Fibroblast of lung (primary cell): ENCODE measurements at regions not wholly inside any gene's neighbourhood (a gene's known extent, or its start where the extent isn't known, plus 50 kb on each side); places are given as distances from the start of the nearest gene placed in this dataset.
"Not testable (repeated sequence)": the region's sequence is repeated elsewhere in the genome, so short reads cannot be mapped to it uniquely, and the experiment has no call there.

Source experiments
- DNase-seq, 2 donors: peaks; one replicate each; pipeline versions ENCODE4 v3.0.0 to v3.0.0-alpha.2; 2010; ENCODE audit warnings: low read depth in 2 of 2
- H2AFZ ChIP-seq: 2 replicates; pipeline ENCODE4 v1.5.1; 2012; ENCODE audit warnings: low read length, control low read depth, inconsistent platforms
- H3K27ac ChIP-seq: 2 replicates; pipeline ENCODE4 v1.5.1; 2011; ENCODE audit warnings: low read length, control low read depth; ENCODE audit not compliant: insufficient read depth
- H3K27me3 ChIP-seq: 2 replicates; pipeline ENCODE4 v1.5.1; 2011; ENCODE audit warnings: mild to moderate bottlenecking, low read length; ENCODE audit not compliant: control insufficient read depth, insufficient read depth
- H3K36me3 ChIP-seq: 2 replicates; pipeline ENCODE4 v1.5.1; 2011; ENCODE audit warnings: low read length; ENCODE audit not compliant: control insufficient read depth, insufficient read depth
- H3K4me1 ChIP-seq: 2 replicates; pipeline ENCODE4 v1.5.1; 2011; ENCODE audit warnings: low read length; ENCODE audit not compliant: control insufficient read depth, insufficient read depth; ENCODE audit errors: extremely low read depth
- H3K4me2 ChIP-seq: 2 replicates; pipeline ENCODE4 v1.5.1; 2011; ENCODE audit warnings: low read length, control low read depth; ENCODE audit not compliant: insufficient read depth; ENCODE audit errors: extremely low read depth
- H3K4me3 ChIP-seq, 4 experiments: fragments of 200-600 bp in 1 of 4; sonication (generic) in 1 of 4; replicated peaks in 1 of 4; 2 replicates each; pipeline ENCODE4 v1.5.1; 2011 to 2016; ENCODE audit warnings: low read length in 4 of 4, low read depth in 3 of 4, mild to moderate bottlenecking in 3 of 4, control low read depth in 2 of 4, inconsistent platforms in 1 of 4, mixed read lengths in 1 of 4; ENCODE audit not compliant: insufficient read depth in 1 of 4; ENCODE audit errors: control extremely low read depth in 1 of 4
- H3K79me2 ChIP-seq: 2 replicates; pipeline ENCODE4 v1.5.1; 2012; ENCODE audit warnings: mild to moderate bottlenecking, low read length, inconsistent platforms; ENCODE audit not compliant: control insufficient read depth, insufficient read depth
- H3K9ac ChIP-seq: 2 replicates; pipeline ENCODE4 v1.5.1; 2011; ENCODE audit warnings: mild to moderate bottlenecking, low read length, control low read depth; ENCODE audit not compliant: insufficient read depth
- H3K9me3 ChIP-seq: 2 replicates; pipeline ENCODE4 v1.5.1; 2012; ENCODE audit warnings: low read depth, low read length; ENCODE audit not compliant: control insufficient read depth, insufficient read depth
- H4K20me1 ChIP-seq: 2 replicates; pipeline ENCODE4 v1.5.1; 2011; ENCODE audit warnings: low read length; ENCODE audit not compliant: control insufficient read depth, insufficient read depth; ENCODE audit errors: extremely low read depth
- EZH2 ChIP-seq: IDR thresholded peaks from 2 replicates; pipeline ENCODE4 v1.5.1; 2012; ENCODE audit warnings: low read length, control low read depth, mild to moderate bottlenecking; ENCODE audit errors: missing control alignments
- TF ChIP-seq, protein P1 (sequence below), 2 donors: IDR thresholded peaks in 1 of 2; conservative IDR thresholded peaks in 1 of 2; 1 replicate in 1 of 2; 2 replicates in 1 of 2; pipeline ENCODE4 v1.5.1; 2011 to 2012; ENCODE audit warnings: low read length in 2 of 2, control low read depth in 1 of 2, inconsistent platforms in 1 of 2, low read depth in 1 of 2, mild to moderate bottlenecking in 1 of 2

DNA sequence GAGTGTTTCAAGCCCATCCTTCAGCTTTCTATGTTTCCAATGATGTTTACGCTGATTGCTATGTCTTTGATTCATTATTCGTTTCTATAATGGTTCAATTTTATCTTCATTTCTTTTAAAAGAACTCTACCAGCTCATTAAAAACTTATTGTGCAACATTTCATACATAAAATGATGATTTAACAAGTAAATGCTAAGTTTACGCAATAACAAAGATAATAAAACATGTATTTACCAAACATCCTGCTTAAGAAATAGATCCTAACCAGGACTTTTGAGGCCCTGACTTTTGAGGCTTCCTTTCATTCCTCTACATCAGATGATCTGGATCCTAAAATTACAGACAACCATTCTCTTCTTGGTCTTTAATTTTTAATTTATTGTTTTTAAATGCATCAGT, 86.5 kb upstream of the DLGAP1 start:
- H3K9ac ChIP-seq: no peak overlapping the region
- H3K27ac ChIP-seq: no peak overlapping the region
- H3K9me3 ChIP-seq: no peaks in the 10 kb centered on the region
- no peaks in the 10 kb centered on the region for H4K20me1 ChIP-seq
- TF ChIP-seq EZH2: no peak
- TF ChIP-seq, protein P1, sequence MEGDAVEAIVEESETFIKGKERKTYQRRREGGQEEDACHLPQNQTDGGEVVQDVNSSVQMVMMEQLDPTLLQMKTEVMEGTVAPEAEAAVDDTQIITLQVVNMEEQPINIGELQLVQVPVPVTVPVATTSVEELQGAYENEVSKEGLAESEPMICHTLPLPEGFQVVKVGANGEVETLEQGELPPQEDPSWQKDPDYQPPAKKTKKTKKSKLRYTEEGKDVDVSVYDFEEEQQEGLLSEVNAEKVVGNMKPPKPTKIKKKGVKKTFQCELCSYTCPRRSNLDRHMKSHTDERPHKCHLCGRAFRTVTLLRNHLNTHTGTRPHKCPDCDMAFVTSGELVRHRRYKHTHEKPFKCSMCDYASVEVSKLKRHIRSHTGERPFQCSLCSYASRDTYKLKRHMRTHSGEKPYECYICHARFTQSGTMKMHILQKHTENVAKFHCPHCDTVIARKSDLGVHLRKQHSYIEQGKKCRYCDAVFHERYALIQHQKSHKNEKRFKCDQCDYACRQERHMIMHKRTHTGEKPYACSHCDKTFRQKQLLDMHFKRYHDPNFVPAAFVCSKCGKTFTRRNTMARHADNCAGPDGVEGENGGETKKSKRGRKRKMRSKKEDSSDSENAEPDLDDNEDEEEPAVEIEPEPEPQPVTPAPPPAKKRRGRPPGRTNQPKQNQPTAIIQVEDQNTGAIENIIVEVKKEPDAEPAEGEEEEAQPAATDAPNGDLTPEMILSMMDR (conservative IDR thresholded peaks at IDR 0.05 in 1 of 2, IDR thresholded peaks at IDR 0.05 in 1 of 2; ENCODE audit: low read depth in 1 of 2, low read length in 2 of 2): no peak
- no peaks in the 10 kb centered on the region for H3K4me1 ChIP-seq
- H3K4me2 ChIP-seq: no peak overlapping the region
- H3K79me2 ChIP-seq: no peaks in the 10 kb centered on the region
- no peak overlapping the region for H2AFZ ChIP-seq
- no peaks in the 10 kb centered on the region for H3K27me3 ChIP-seq
- H3K4me3 ChIP-seq: no peak overlapping the region
- DNase-seq: no peak
- H3K36me3 ChIP-seq: no peaks in the 10 kb centered on the region

DNA sequence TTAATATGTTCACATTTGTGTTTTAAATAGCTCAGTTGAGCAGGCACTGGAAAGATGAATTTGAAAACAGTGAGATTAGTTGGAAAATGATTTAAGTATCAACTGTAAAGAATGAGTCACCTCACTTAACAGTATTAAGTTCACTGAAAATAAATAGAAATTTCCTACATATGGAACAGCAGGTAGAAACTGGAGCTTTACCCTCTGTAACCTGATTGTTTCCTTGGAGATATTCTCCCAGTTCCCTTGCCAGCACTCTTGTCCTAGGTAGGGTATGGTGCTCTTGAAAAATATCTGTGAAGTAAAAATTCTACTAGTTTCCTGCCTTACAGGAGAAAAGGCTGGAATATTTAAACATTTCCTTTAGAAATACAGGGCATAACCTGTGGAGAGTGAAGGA, 81.3 kb upstream of the DLGAP1 start:
- H3K9ac ChIP-seq: no peak overlapping the region
- no peak overlapping the region for H2AFZ ChIP-seq
- TF ChIP-seq, protein P1 (conservative IDR thresholded peaks at IDR 0.05 in 1 of 2, IDR thresholded peaks at IDR 0.05 in 1 of 2; ENCODE audit: low read depth in 1 of 2, low read length in 2 of 2): no peak
- no peak for TF ChIP-seq EZH2

DNA sequence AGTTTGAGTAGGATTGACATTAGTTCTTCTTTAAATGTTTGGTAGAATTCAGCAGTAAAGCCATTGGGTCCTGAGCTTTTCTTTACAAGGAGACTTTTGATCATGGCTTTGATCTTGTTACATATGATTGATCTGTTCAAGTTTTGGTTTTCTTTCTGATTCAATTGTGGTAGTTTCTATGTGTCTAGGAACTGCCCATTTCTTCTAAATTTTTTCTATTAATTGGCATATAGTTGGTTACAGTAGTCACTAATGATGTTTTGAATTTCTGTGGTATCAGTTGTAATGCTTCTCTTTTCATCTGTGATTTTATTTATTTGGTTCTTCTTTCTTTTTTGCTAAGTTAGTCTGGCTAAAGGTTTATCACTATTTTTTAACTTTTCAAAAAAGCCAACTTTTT, 73.3 kb upstream of the DLGAP1 start:
- Histone ChIP-seq H3K4me1 (no peaks in the 10 kb centered on the region), H3K27me3 (no peaks in the 10 kb centered on the region)

More for the DNA sequence above, 81.3 kb upstream of the DLGAP1 start:
- H3K79me2 ChIP-seq: no peaks in the 10 kb centered on the region
- no peaks in the 10 kb centered on the region for H3K27me3 ChIP-seq
- H3K36me3 ChIP-seq: no peaks in the 10 kb centered on the region
- no peak overlapping the region for H3K4me3 ChIP-seq
- H4K20me1 ChIP-seq: no peaks in the 10 kb centered on the region
- no peak overlapping the region for H3K4me2 ChIP-seq
- no peak overlapping the region for H3K27ac ChIP-seq
- DNase-seq: no peak
- no peaks in the 10 kb centered on the region for H3K4me1 ChIP-seq
- no peaks in the 10 kb centered on the region for H3K9me3 ChIP-seq

DNA sequence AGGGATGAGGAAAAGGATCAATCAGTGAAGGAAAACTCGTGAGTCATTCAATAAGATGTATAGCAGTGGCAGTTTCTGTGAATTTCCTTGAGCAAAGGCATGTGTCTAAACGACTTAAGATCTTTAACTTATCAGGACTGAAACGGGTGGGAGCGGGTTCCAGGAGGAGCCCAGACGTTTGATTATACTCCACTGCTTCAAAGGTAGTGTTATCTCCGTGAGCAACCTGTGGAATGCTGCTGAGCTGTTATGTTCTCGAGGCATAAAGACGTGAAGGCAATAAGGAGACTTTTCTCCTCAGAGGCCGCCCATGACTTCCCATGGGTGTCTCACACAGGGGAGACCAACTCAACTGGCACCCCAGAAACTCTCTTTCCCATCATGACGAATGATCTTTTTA, 72.7 kb upstream of the DLGAP1 start:
- DNase-seq, H4K20me1 ChIP-seq, H3K36me3 ChIP-seq, H3K79me2 ChIP-seq, H3K9ac ChIP-seq, H3K4me2 ChIP-seq, H2AFZ ChIP-seq, H3K4me3 ChIP-seq, H3K27ac ChIP-seq, H3K27me3 ChIP-seq, H3K4me1 ChIP-seq, H3K9me3 ChIP-seq: not testable (repeated sequence)

More for the DNA sequence above, 73.3 kb upstream of the DLGAP1 start:
- no peak overlapping the region for H3K4me3 ChIP-seq
- no peaks in the 10 kb centered on the region for H4K20me1 ChIP-seq
- no peaks in the 10 kb centered on the region for H3K79me2 ChIP-seq
- no peak for DNase-seq
- no peak overlapping the region for H3K4me2 ChIP-seq
- H2AFZ ChIP-seq: no peak overlapping the region
- H3K36me3 ChIP-seq: no peaks in the 10 kb centered on the region
- no peak overlapping the region for H3K9ac ChIP-seq
- TF ChIP-seq, protein P1 (conservative IDR thresholded peaks at IDR 0.05 in 1 of 2, IDR thresholded peaks at IDR 0.05 in 1 of 2; ENCODE audit: low read depth in 1 of 2, low read length in 2 of 2): no peak
- no peaks in the 10 kb centered on the region for H3K9me3 ChIP-seq
- H3K27ac ChIP-seq: no peak overlapping the region
